PC-3 (cell line): ENCODE measurements at regions not wholly inside any gene's neighbourhood (a gene's known extent, or its start where the extent isn't known, plus 50 kb on each side); places are given as distances from the start of the nearest gene placed in this dataset.
"Not testable (repeated sequence)": the region's sequence is repeated elsewhere in the genome, so short reads cannot be mapped to it uniquely, and the experiment has no call there.

ENCODE experiments used
- ATAC-seq: fragments of 200-7000 bp; cut with Tn5 transposase; 2 replicates; pipeline ENCODE4 v1.9.1; 2020; ENCODE audit warnings: mild to moderate bottlenecking, moderate library complexity
- BruUV-seq: library from RNA; stranded (reverse); fragments of 400-500 nt; replicated peaks from 2 replicates; lab custom pipeline; 2021; lab: Mats Ljungman, UMichigan
- CTCF ChIA-PET: fragments of 300-600 bp; sonication (Branson Sonifier 250); formaldehyde crosslinking; loops from one replicate; lab custom pipeline; 2022; ENCODE audit warnings: antibody characterized with exemption; lab: Charles Lee
- POLR2A ChIA-PET: fragments of 300-600 bp; sonication (Branson Sonifier 250); formaldehyde crosslinking; loops from one replicate; lab custom pipeline; 2022; ENCODE audit warnings: antibody characterized with exemption; ENCODE audit not compliant: unreplicated experiment; lab: Charles Lee
- DNase-seq: peaks from one replicate; pipeline ENCODE4 v3.0.0-alpha.2; 2015
- H2AFZ ChIP-seq: fragments of 300-600 bp; sonication (generic); 2 replicates; pipeline ENCODE4 v1.6.0; 2016; ENCODE audit warnings: antibody characterized with exemption, low read length
- H3F3A ChIP-seq: fragments of 300-600 bp; sonication (generic); one replicate; pipeline ENCODE4 v1.6.0; 2017; ENCODE audit warnings: antibody characterized with exemption, low read length, control low read depth, mild to moderate bottlenecking; ENCODE audit not compliant: unreplicated experiment
- H3K27ac ChIP-seq: fragments of 300-600 bp; sonication (generic); 2 replicates; pipeline ENCODE4 v1.5.1; 2016; ENCODE audit warnings: mild to moderate bottlenecking, low read length
- H3K27me3 ChIP-seq: fragments of 300-600 bp; sonication (generic); 2 replicates; pipeline ENCODE4 v1.6.1; 2016; ENCODE audit warnings: low read length, mixed read lengths
- H3K36me3 ChIP-seq: fragments of 300-600 bp; sonication (generic); 2 replicates; pipeline ENCODE4 v1.6.1; 2016; ENCODE audit warnings: low read depth, mixed run types, low read length, mixed read lengths
- H3K4me1 ChIP-seq: fragments of 300-600 bp; sonication (generic); 2 replicates; pipeline ENCODE4 v1.5.1; 2016; ENCODE audit warnings: low read length; ENCODE audit not compliant: insufficient read depth
- H3K4me2 ChIP-seq: fragments of 300-600 bp; sonication (generic); 2 replicates; pipeline ENCODE4 v1.6.0; 2016; ENCODE audit warnings: low read length
- H3K4me3 ChIP-seq: fragments of 300-600 bp; sonication (generic); 2 replicates; pipeline ENCODE4 v1.5.1; 2016; ENCODE audit warnings: mild to moderate bottlenecking, low read length, mixed read lengths
- H3K79me2 ChIP-seq: fragments of 300-600 bp; sonication (generic); 2 replicates; pipeline ENCODE4 v1.6.1; 2017; ENCODE audit warnings: low read length, mixed read lengths
- H3K9ac ChIP-seq: fragments of 300-600 bp; sonication (generic); 2 replicates; pipeline ENCODE4 v1.6.0; 2016; ENCODE audit warnings: mild to moderate bottlenecking, low read length
- H3K9me2 ChIP-seq: fragments of 300-600 bp; sonication (generic); replicated peaks from 2 replicates; pipeline ENCODE4 v1.6.1; 2016; ENCODE audit warnings: mixed run types, low read length, mixed read lengths
- H3K9me3 ChIP-seq: fragments of 300-600 bp; sonication (generic); 2 replicates; pipeline ENCODE4 v1.6.1; 2016; ENCODE audit warnings: low read length, mixed read lengths
- H4K20me1 ChIP-seq: fragments of 300-600 bp; sonication (generic); 2 replicates; pipeline ENCODE4 v1.6.1; 2016; ENCODE audit warnings: low read length, mixed read lengths
- EZH2 ChIP-seq: fragments of 300-600 bp; sonication (generic); IDR thresholded peaks from one replicate; pipeline ENCODE4 v1.6.1; 2017; ENCODE audit warnings: antibody characterized with exemption, mild to moderate bottlenecking, low read length; ENCODE audit not compliant: unreplicated experiment
- EZH2phosphoT487 ChIP-seq: fragments of 300-600 bp; sonication (generic); IDR thresholded peaks from 2 replicates; pipeline ENCODE4 v1.6.1; 2018; ENCODE audit warnings: mild to moderate bottlenecking, antibody characterized with exemption, low read length, borderline replicate concordance
- intact Hi-C: fragments of 100-400 bp; cut with micrococcal nuclease; formaldehyde crosslinking; loops from 2 replicates; pipeline ENCODE4 v1.9.0; 2023
- TF ChIP-seq, protein P1 (sequence below): fragments of 300-600 bp; sonication (generic); conservative IDR thresholded peaks from 2 replicates; pipeline ENCODE4 v1.5.1; 2017; ENCODE audit warnings: antibody characterized with exemption, low read depth, mild to moderate bottlenecking, low read length

DNA sequence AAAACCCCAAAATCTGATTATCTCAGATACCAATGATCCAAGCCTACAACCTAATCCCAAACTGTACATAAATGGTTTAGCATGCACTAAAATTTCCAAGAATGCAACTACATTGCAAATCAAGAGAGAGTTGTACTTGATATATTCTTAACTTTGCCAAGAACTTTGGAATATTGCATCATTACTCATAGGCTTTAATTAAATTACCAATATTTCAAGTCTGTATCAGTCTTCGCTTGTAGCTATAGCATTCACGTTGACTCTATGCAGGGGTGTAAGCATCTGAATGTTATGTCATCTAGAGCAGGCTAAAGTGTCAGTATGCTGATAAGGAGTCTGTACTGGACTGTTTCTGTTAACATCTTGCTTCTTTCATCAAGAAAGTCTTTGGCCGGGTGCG, 56.3 kb downstream of the FOXI3 start:
- CTCF ChIA-PET, result no interaction called here
- H3K9ac ChIP-seq, result no peak overlapping the region
- H3K9me3 ChIP-seq, result no peaks in the 10 kb centered on the region
- H3K27me3 ChIP-seq, result peaks cover 42% of the 10 kb centered on the region
- ATAC-seq (no peak), DNase-seq (no peak)
- no peaks in the 10 kb centered on the region for H4K20me1 ChIP-seq
- TF ChIP-seq EZH2, result no peak
- TF ChIP-seq, protein P1, sequence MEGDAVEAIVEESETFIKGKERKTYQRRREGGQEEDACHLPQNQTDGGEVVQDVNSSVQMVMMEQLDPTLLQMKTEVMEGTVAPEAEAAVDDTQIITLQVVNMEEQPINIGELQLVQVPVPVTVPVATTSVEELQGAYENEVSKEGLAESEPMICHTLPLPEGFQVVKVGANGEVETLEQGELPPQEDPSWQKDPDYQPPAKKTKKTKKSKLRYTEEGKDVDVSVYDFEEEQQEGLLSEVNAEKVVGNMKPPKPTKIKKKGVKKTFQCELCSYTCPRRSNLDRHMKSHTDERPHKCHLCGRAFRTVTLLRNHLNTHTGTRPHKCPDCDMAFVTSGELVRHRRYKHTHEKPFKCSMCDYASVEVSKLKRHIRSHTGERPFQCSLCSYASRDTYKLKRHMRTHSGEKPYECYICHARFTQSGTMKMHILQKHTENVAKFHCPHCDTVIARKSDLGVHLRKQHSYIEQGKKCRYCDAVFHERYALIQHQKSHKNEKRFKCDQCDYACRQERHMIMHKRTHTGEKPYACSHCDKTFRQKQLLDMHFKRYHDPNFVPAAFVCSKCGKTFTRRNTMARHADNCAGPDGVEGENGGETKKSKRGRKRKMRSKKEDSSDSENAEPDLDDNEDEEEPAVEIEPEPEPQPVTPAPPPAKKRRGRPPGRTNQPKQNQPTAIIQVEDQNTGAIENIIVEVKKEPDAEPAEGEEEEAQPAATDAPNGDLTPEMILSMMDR, result no peak
- TF ChIP-seq EZH2phosphoT487, result no peak
- H3K79me2 ChIP-seq, result no peaks in the 10 kb centered on the region
- no TSS peak for BruUV-seq
- no peak overlapping the region for H2AFZ ChIP-seq
- H3K4me2 ChIP-seq, result no peak overlapping the region
- no peak overlapping the region for H3K4me3 ChIP-seq
- H3K36me3 ChIP-seq, result no peaks in the 10 kb centered on the region
- H3K27ac ChIP-seq, result no peak overlapping the region
- no peaks in the 10 kb centered on the region for H3K9me2 ChIP-seq
- no peaks in the 10 kb centered on the region for H3K4me1 ChIP-seq
- intact Hi-C loops, result no loop called here
- H3F3A ChIP-seq, result no peaks in the 10 kb centered on the region
- POLR2A ChIA-PET, result no interaction called here

DNA sequence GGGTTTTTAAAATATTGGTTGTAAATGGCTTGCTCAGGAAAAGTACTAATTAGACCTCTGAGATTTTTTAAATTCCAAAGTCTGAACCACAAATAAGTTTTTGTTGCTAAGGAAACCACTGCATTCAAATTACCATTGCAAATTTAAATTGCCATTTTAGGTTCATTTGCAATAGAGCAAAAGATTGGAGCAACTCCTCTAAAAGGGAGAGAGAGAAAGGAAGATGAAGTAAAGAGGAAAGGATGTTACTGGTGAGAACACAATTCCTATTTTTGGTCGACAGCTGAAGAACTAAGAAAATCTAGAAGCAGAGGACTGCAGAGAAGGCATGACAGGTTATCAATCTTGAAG, 74.9 kb downstream of the FOXI3 start:
- Histone ChIP-seq H3K9ac (no peak overlapping the region), H3K9me3 (no peaks in the 10 kb centered on the region), H3F3A (no peaks in the 10 kb centered on the region), H4K20me1 (no peaks in the 10 kb centered on the region), H3K4me3 (no peak overlapping the region), H3K9me2 (no peaks in the 10 kb centered on the region), H3K4me2 (no peak overlapping the region), H3K79me2 (no peaks in the 10 kb centered on the region), H3K36me3 (no peaks in the 10 kb centered on the region), H3K4me1 (no peaks in the 10 kb centered on the region), H2AFZ (no peak overlapping the region), H3K27ac (no peak overlapping the region), H3K27me3 (peaks cover 33% of the 10 kb centered on the region)
- POLR2A ChIA-PET, result no interaction called here
- intact Hi-C loops, result no loop called here
- ATAC-seq, result no peak
- BruUV-seq, result no TSS peak
- TF ChIP-seq EZH2phosphoT487 (no peak), EZH2 (no peak)
- TF ChIP-seq, protein P1, result no peak
- CTCF ChIA-PET, result no interaction called here
- DNase-seq, result no peak

DNA sequence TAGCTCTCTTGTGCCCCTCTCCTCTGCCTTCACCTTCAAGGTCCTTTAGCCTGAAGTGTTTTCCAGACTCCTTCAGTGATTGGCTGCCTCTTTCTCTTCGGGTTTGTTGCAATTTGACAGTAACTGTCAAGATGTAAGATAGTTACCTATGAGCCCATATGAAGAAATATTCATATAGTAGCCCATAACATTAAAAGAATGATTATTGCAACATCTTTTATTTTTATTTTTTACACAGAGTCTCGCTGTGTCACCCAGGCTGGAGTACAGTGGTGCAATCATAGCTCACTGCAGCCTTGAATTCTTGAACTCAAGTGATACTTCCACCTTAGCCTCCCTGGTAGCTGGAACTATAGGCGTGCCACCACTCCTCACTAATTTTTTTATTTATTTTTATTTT, 80.5 kb downstream of the FOXI3 start:
- Histone ChIP-seq H3K4me3 (no peak overlapping the region), H3K9me2 (no peaks in the 10 kb centered on the region), H3K4me1 (no peaks in the 10 kb centered on the region), H3K79me2 (no peaks in the 10 kb centered on the region), H3K9me3 (no peaks in the 10 kb centered on the region), H3K4me2 (no peak overlapping the region), H3K36me3 (no peaks in the 10 kb centered on the region), H3K27me3 (peaks cover 41% of the 10 kb centered on the region), H3F3A (no peaks in the 10 kb centered on the region), H3K9ac (no peak overlapping the region), H3K27ac (no peak overlapping the region), H2AFZ (no peak overlapping the region), H4K20me1 (no peaks in the 10 kb centered on the region)
- no peak for ATAC-seq
- BruUV-seq, result no TSS peak
- POLR2A ChIA-PET, result no interaction called here
- intact Hi-C loops, result no loop called here
- TF ChIP-seq EZH2 (no peak), EZH2phosphoT487 (no peak)
- TF ChIP-seq, protein P1, result no peak
- CTCF ChIA-PET, result no interaction called here
- no peak for DNase-seq

DNA sequence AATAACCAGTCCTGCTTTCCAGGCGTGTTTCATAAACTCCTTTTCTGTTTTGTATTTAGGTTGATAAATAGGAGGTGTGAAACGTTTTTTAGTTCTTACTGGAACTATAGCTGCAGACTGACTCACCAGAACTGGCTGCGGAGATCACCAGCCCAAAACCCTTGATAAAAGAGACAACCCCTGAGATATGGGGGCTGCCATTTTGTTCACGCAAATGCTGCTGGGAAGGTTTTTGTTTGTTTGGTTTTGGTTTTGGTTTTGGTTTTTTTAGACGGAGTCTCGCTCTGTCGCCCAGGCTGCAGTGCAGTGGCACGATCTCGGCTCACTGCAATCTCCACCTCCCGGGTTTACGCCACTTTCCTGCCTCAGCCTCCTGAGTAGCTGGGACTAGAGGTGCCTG, 87.1 kb downstream of the FOXI3 start:
- POLR2A ChIA-PET, H3K27ac ChIP-seq, BruUV-seq, H3F3A ChIP-seq, H3K79me2 ChIP-seq, DNase-seq, H4K20me1 ChIP-seq, intact Hi-C loops, H3K9ac ChIP-seq, H3K4me1 ChIP-seq, H3K4me2 ChIP-seq, H3K9me3 ChIP-seq, H3K9me2 ChIP-seq, H3K36me3 ChIP-seq, H3K27me3 ChIP-seq, CTCF ChIA-PET, ATAC-seq: not testable (repeated sequence)
- Histone ChIP-seq H3K4me3 (0 out of 2 replicates have a peak overlapping the region, but pooled peaks have one; percentile 24), H2AFZ (peak overlapping the region; percentile 61)
